Common myeloid progenitor, CD34-positive (primary cell): ENCODE measurements at regions not wholly inside any gene's neighbourhood (a gene's known extent, or its start where the extent isn't known, plus 50 kb on each side); places are given as distances from the start of the nearest gene placed in this dataset.
"Not testable (repeated sequence)": the region's sequence is repeated elsewhere in the genome, so short reads cannot be mapped to it uniquely, and the experiment has no call there.

Experiments
- CTCF ChIA-PET: fragments of 350-600 bp; sonication (Branson Sonifier 250); formaldehyde crosslinking; loops from one replicate; lab custom pipeline; 2021; ENCODE audit warnings: antibody characterized with exemption; lab: Charles Lee
- POLR2A ChIA-PET: fragments of 350-600 bp; sonication (Branson Sonifier 250); formaldehyde crosslinking; loops from one replicate; lab custom pipeline; 2021; ENCODE audit warnings: antibody characterized with exemption; lab: Charles Lee
- DNase-seq, 3 donors: peaks; one replicate each; pipeline versions ENCODE4 v3.0.0 to v3.0.0-alpha.2; 2013
- H3K27ac ChIP-seq, 2 experiments: 1 replicate in 1 of 2; 2 replicates in 1 of 2; pipeline ENCODE4 v1.7.0; 2013; ENCODE audit warnings: inconsistent platforms in 2 of 2, low read length in 2 of 2, mild to moderate bottlenecking in 2 of 2, low read depth in 1 of 2, moderate library complexity in 1 of 2; ENCODE audit not compliant: severe bottlenecking in 2 of 2, insufficient read depth in 1 of 2, poor library complexity in 1 of 2
- H3K27me3 ChIP-seq, 5 experiments: replicated peaks in 2 of 5; 1 replicate in 3 of 5; 2 replicates in 2 of 5; pipeline versions ENCODE4 v1.6.1 to v1.7.0; 2013; ENCODE audit warnings: low read length in 4 of 5, mild to moderate bottlenecking in 2 of 5, moderate library complexity in 2 of 5, inconsistent platforms in 1 of 5; ENCODE audit not compliant: insufficient read depth in 5 of 5, control insufficient read depth in 4 of 5
- H3K36me3 ChIP-seq, 4 experiments: 1 replicate in 2 of 4; 2 replicates in 2 of 4; pipeline versions ENCODE4 v1.6.1 to v1.7.0; 2013; ENCODE audit warnings: low read length in 3 of 4, control low read depth in 1 of 4, mild to moderate bottlenecking in 1 of 4; ENCODE audit not compliant: control insufficient read depth in 4 of 4, insufficient read depth in 4 of 4
- H3K4me1 ChIP-seq, 4 experiments: 1 replicate in 3 of 4; 2 replicates in 1 of 4; pipeline versions ENCODE4 v1.6.1 to v1.7.1; 2013; ENCODE audit warnings: low read length in 3 of 4, mild to moderate bottlenecking in 3 of 4, control low read depth in 1 of 4, inconsistent platforms in 1 of 4, moderate library complexity in 1 of 4; ENCODE audit not compliant: control insufficient read depth in 4 of 4, insufficient read depth in 4 of 4; ENCODE audit errors: control extremely low read depth in 1 of 4
- H3K4me3 ChIP-seq, 7 experiments: 1 replicate in 4 of 7; 2 replicates in 3 of 7; pipeline versions ENCODE4 v1.5.1 to v1.7.0; 2013; ENCODE audit warnings: mild to moderate bottlenecking in 7 of 7, low read length in 6 of 7, moderate library complexity in 6 of 7, inconsistent platforms in 2 of 7, low read depth in 2 of 7, control low read depth in 1 of 7; ENCODE audit not compliant: insufficient read depth in 4 of 7, control insufficient read depth in 1 of 7; ENCODE audit errors: extremely low read depth in 1 of 7
- H3K9me3 ChIP-seq, 5 experiments: 1 replicate in 4 of 5; 2 replicates in 1 of 5; pipeline versions ENCODE4 v1.6.1 to v1.7.1; 2013; ENCODE audit warnings: low read length in 4 of 5, mild to moderate bottlenecking in 2 of 5, inconsistent platforms in 1 of 5, low read depth in 1 of 5, moderate library complexity in 1 of 5; ENCODE audit not compliant: control insufficient read depth in 4 of 5, insufficient read depth in 2 of 5; ENCODE audit errors: control extremely low read depth in 1 of 5
- WGBS: methylation state at CpG from one replicate; pipeline ENCODE4 v1.1.5; 2013; ENCODE audit not compliant: insufficient coverage; 5-methylcytosine and 5-hydroxymethylcytosine counted together

DNA sequence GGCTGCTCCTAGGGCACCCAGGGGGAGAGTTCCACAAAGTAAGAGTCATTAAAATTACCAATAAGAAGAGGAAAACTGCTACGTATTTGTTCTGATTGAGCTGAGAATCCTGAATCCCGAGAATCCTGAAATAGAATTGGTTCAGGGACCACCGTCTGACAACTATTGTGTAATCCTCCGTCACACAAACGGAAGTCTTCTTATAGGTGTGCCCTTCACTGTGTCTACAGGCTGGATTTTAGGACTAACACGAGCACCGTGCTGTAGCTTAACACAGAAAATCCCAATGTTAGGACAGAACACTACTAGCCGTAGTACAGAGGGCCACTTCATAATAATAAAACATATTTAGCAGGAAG is 50.6 kb upstream of the RNF182 start:
- H3K27ac ChIP-seq, result no peak overlapping the region
- H3K27me3 ChIP-seq, result peaks cover 0 to 2% (median 0%) of the 10 kb centered on the region in 5 experiments
- no peak for DNase-seq
- H3K4me1 ChIP-seq, result peaks cover 0 to 23% (median 15%) of the 10 kb centered on the region in 4 experiments
- H3K9me3 ChIP-seq, result peaks cover 0 to 12% (median 7%) of the 10 kb centered on the region in 5 experiments
- ChIA-PET POLR2A (no interaction called here), CTCF (interaction anchor here (0.9 to 2.2 kb wide), 15 partner anchors 9 to 255 kb away, joined by 3 to 12 read pairs (median 4); partner anchors contain the start of gene MCUR1)
- peak overlapping the region in 6 of 7 experiments; percentile 2 to 75 (median 53) for H3K4me3 ChIP-seq
- H3K36me3 ChIP-seq, result no peaks in the 10 kb centered on the region
- WGBS, result 88% methylated on average over 5 of the region's 8 CpGs

DNA sequence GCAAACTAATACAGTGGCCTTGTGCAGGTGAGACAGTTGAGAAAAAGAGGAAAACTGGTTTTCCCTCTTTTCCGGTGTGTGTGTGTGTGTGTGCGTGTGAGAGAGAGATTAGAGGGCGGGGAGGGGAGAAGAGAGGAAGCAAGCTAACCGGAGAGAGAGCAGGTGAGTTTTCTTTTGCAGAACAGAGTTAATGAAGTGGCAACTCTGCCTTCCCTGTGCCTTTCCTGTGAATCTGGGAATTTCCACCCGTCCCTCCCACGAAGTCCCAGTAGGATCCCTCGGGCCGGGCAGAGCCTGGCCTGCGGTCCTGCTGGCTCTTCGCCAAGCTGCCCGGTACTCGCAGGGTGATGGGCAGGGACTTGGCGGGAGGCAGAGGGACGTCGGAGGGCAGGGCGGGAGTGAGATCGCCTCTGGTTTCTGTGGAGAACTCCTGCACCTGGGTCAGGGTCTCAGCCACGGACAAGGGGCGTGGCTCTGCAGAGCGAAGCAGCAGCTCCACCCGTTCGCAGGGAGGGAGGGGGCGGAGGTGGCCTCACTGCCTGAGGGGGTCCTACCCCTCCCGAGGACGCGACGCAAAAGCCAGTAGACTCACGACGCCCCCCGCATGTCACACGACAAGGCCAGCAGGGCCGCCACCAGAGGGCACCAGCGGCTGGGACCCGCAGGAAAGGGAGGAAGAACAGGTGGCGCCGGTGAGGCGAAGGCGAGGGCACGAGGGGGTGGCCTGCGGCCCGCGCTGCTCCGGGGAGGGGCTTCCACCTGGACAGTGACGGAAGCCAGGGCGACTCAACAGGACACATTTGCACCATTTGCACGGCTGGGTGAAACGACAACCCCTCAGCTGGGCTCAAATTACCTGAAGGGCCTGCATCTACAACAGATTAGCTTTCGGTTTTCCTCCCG is 51.2 kb upstream of the RNF182 start:
- peak; percentile 80 to 87 (median 83) for DNase-seq
- peak overlapping the region; percentile 2 to 75 (median 44) for H3K4me3 ChIP-seq
- CTCF ChIA-PET, result interaction anchor here (0.9 to 2.2 kb wide), 15 partner anchors 9 to 256 kb away, joined by 3 to 12 read pairs (median 4); partner anchors contain the start of gene MCUR1

DNA sequence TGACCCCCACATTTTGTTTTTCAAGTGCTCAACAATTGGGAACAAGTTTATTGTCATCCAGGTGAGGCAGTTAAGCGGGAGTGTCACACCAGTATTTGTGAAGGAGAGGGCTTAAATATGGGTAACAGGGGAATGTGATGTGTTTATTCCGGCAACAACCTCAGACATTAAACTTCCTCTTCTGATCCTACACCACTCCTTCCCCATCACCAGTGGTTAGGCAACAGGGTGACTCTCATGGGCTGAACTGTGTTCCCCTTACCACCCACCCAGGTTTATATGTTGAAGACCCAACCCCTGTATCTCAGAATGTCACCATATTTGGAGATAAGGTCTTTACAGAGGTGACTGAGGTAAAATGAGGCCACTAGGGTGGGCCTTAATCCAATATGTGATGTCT is 52.1 kb upstream of the RNF182 start:
- CTCF ChIA-PET, result interaction anchor here (1.7 to 2.1 kb wide), 3 partner anchors 11 to 66 kb away, joined by 4 to 12 read pairs (median 6); no protein-coding TSS in a partner anchor
- no peaks in the 10 kb centered on the region for H3K27me3 ChIP-seq
- H3K27ac ChIP-seq, result no peak overlapping the region
- POLR2A ChIA-PET, result interaction anchor here (0.6 kb wide), 1 partner anchor 47 kb away, joined by 4 read pairs; no protein-coding TSS in a partner anchor
- H3K9me3 ChIP-seq, result no peaks in the 10 kb centered on the region
- 100% methylated on average over 1 of the region's 2 CpGs for WGBS
- H3K4me1 ChIP-seq, result peaks cover 0 to 23% (median 15%) of the 10 kb centered on the region in 4 experiments
- peak overlapping the region in 2 of 7 experiments; percentile 5 to 75 for H3K4me3 ChIP-seq
- no peaks in the 10 kb centered on the region for H3K36me3 ChIP-seq
- DNase-seq, result peak in 2 of 3 donors; percentile 75 to 79

More for the DNA sequence above, 51.2 kb upstream of the RNF182 start:
- Histone ChIP-seq H3K36me3 (no peaks in the 10 kb centered on the region), H3K4me1 (peaks cover 0 to 23% (median 15%) of the 10 kb centered on the region in 4 experiments), H3K27ac (no peak overlapping the region), H3K9me3 (peaks cover 0 to 7% (median 5%) of the 10 kb centered on the region in 5 experiments), H3K27me3 (no peaks in the 10 kb centered on the region)
- POLR2A ChIA-PET, result no interaction called here
- WGBS, result 3% methylated on average over 38 of the region's 49 CpGs

DNA sequence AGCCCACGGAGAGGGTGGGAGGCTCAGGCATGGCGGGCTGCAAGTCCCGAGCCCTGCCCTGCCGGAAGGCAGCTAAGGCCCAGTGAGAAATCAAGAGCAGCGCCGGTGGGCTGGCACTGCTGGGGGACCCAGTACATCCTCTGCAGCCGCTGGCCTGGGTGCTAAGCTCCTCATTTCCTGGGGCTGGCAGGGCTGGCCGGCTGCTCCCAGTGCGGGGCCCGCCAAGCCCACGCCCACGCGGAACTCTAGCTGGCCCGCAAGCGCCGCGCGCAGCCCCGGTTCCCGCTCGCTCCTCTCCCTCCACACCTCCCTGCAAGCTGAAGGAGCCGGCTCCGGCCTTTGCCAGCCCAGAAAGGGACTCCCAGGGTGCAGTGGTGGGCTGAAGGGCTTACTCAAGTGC is 52.7 kb upstream of the RNF182 start:
- not testable (repeated sequence) for H3K27ac ChIP-seq, DNase-seq, H3K27me3 ChIP-seq, H3K4me3 ChIP-seq, H3K36me3 ChIP-seq, H3K9me3 ChIP-seq
- peaks cover 0 to 23% (median 15%) of the 10 kb centered on the region in 4 experiments for H3K4me1 ChIP-seq
- ChIA-PET CTCF (interaction anchor here (0.6 to 1.2 kb wide), 4 partner anchors 13 to 308 kb away, joined by 3 to 4 read pairs (median 4); no protein-coding TSS in a partner anchor), POLR2A (interaction anchor here (0.6 kb wide), 2 partner anchors 47 to 1040 kb away, joined by 3 to 4 read pairs; no protein-coding TSS in a partner anchor)
- 90% methylated on average over 20 of the region's 23 CpGs for WGBS

DNA sequence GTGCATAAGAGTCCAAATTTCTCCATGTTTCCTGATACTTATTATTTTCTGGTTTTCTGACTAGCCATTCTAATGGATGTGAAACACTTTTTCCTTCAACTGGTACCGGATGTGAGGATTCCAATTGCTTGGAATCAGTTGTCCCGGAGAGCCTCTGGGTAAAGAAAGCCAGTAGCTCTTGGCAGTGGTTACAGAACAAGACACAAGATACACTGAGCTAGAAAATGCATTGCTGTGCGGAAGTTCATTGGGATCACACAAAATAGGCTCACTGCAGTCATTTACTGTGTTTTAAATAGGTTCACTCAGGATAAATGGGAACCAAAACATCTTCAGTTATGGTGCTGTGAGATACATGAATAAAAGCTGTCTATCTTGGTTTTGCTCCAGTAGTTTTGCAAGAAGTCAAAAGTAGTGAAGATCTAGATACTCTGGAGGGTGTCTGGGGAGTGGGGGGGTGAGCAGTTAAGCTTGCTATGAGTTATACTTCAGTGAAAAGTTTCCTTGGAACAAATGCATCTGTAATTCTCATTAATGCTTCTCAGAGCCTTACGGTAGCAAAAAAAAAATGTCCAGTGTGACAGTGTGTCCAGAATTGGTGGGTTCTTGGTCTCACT is 54.4 kb upstream of the RNF182 start:
- ChIA-PET POLR2A (no interaction called here), CTCF (interaction anchor here (0.6 to 1.3 kb wide), 3 partner anchors 10 to 42 kb away, joined by 3 to 9 read pairs (median 3); no protein-coding TSS in a partner anchor)

DNA sequence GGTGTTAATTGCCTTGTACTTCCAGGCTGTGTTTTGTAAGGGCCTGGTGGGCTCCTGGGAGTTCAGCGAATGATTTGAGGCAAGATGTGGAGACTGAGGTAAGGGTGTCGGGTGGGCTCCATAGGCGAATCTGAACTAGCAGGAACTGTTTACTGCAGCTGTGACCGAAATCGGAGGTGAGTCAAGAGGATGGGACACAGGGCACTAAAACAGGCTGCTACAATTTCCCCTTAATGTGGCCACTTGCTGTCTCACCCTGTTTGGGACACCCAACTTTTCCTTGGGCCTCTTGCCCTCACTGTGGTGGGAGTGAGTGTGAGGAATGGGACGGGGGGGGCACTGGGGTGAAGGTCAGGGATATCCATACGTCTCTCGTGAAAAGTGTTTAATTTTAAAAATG is 53.9 kb upstream of the MCUR1 start:
- DNase-seq, result no peak
- 100% methylated on average over 3 of the region's 8 CpGs for WGBS
- Histone ChIP-seq H3K27ac (no peak overlapping the region), H3K4me3 (no peak overlapping the region), H3K36me3 (no peaks in the 10 kb centered on the region), H3K27me3 (no peaks in the 10 kb centered on the region), H3K4me1 (peaks cover 0 to 10% (median 5%) of the 10 kb centered on the region in 4 experiments), H3K9me3 (no peaks in the 10 kb centered on the region)
- ChIA-PET POLR2A (no interaction called here), CTCF (no interaction called here)

More for the DNA sequence above, 54.4 kb upstream of the RNF182 start:
- no peak overlapping the region for H3K4me3 ChIP-seq
- WGBS, result 100% methylated on average over 4 of the region's 4 CpGs
- H3K36me3 ChIP-seq, result no peaks in the 10 kb centered on the region
- no peak for DNase-seq
- H3K27ac ChIP-seq, result no peak overlapping the region
- no peaks in the 10 kb centered on the region for H3K9me3 ChIP-seq
- H3K27me3 ChIP-seq, result no peaks in the 10 kb centered on the region
- peaks cover 0 to 23% (median 15%) of the 10 kb centered on the region in 4 experiments for H3K4me1 ChIP-seq
